ENCODE measurements at regions not wholly inside any gene's neighbourhood (a gene's known extent, or its start where the extent isn't known, plus 50 kb on each side); places are given as distances from the start of the nearest gene placed in this dataset.
"Not testable (repeated sequence)": the region's sequence is repeated elsewhere in the genome, so short reads cannot be mapped to it uniquely, and the experiment has no call there.

- TF ChIP-seq CTCF (IDR thresholded peaks at IDR 0.05; ENCODE audit: insufficient read depth, low read depth, low read length): no peak
- no peak for DNase-seq (ENCODE audit: low read depth)
- H3K4me3 ChIP-seq (ENCODE audit: low read depth, low read length): no peak overlapping the region
Observed at GRCh38 chr3:137324114-137324513, 366.3 kb downstream of the IL20RB start.

GRCh38 chr3:137325170-137325569 is 367.4 kb downstream of the IL20RB start:
- no peak for TF ChIP-seq CTCF (IDR thresholded peaks at IDR 0.05; ENCODE audit: insufficient read depth, low read depth, low read length)
- H3K4me3 ChIP-seq (ENCODE audit: low read depth, low read length): no peak overlapping the region
- DNase-seq (ENCODE audit: low read depth): no peak

GRCh38 chr3:137325934-137326333 is 368.2 kb downstream of the IL20RB start:
- no peak for DNase-seq (ENCODE audit: low read depth)
- H3K4me3 ChIP-seq (ENCODE audit: low read depth, low read length): no peak overlapping the region
- no peak for TF ChIP-seq CTCF (IDR thresholded peaks at IDR 0.05; ENCODE audit: insufficient read depth, low read depth, low read length)

GRCh38 chr3:137329594-137329993 is 371.8 kb downstream of the IL20RB start:
- TF ChIP-seq CTCF (IDR thresholded peaks at IDR 0.05; ENCODE audit: insufficient read depth, low read depth, low read length): no peak
- no peak for DNase-seq (ENCODE audit: low read depth)
- H3K4me3 ChIP-seq (ENCODE audit: low read depth, low read length): no peak overlapping the region

GRCh38 chr3:137330246-137330645 is 372.5 kb downstream of the IL20RB start:
- H3K4me3 ChIP-seq (ENCODE audit: low read depth, low read length): no peak overlapping the region
- TF ChIP-seq CTCF (IDR thresholded peaks at IDR 0.05; ENCODE audit: insufficient read depth, low read depth, low read length): no peak
- DNase-seq (ENCODE audit: low read depth): no peak

- no peak for DNase-seq (ENCODE audit: low read depth)
- TF ChIP-seq CTCF (IDR thresholded peaks at IDR 0.05; ENCODE audit: insufficient read depth, low read depth, low read length): no peak
- no peak overlapping the region for H3K4me3 ChIP-seq (ENCODE audit: low read depth, low read length)
Observed at GRCh38 chr3:137332297-137332696, 374.5 kb downstream of the IL20RB start.

GRCh38 chr3:137335478-137335877 is 377.7 kb downstream of the IL20RB start:
- TF ChIP-seq CTCF (IDR thresholded peaks at IDR 0.05; ENCODE audit: insufficient read depth, low read depth, low read length): no peak
- no peak for DNase-seq (ENCODE audit: low read depth)
- no peak overlapping the region for H3K4me3 ChIP-seq (ENCODE audit: low read depth, low read length)

GRCh38 chr3:137338400-137338799 is 380.6 kb downstream of the IL20RB start:
- DNase-seq (ENCODE audit: low read depth); H3K4me3 ChIP-seq (ENCODE audit: low read depth, low read length): not testable (repeated sequence)
